HCEC 1CT (cell line): ENCODE measurements at regions not wholly inside any gene's neighbourhood (a gene's known extent, or its start where the extent isn't known, plus 50 kb on each side); places are given as distances from the start of the nearest gene placed in this dataset.

Source experiments
- DNase-seq: peaks from one replicate; pipeline ENCODE4 v3.0.0-alpha.2; 2017

GRCh38 chr2:183284606-183285005 lies 160.4 kb downstream of the NUP35 start:
- DNase-seq, result peak; percentile 95

- peak; percentile 34 for DNase-seq
These were observed 167.2 kb downstream of the NUP35 start for GRCh38 chr2:183291436-183291835.

- DNase-seq, result no peak
These were observed 167.8 kb downstream of the NUP35 start for GRCh38 chr2:183292028-183292427.

- DNase-seq, result no peak
These were observed 215.1 kb downstream of the NUP35 start for GRCh38 chr2:183339311-183339710.

- no peak for DNase-seq
These were observed 216.8 kb downstream of the NUP35 start for GRCh38 chr2:183341057-183341456.

- DNase-seq, result no peak
These were observed 223.7 kb downstream of the NUP35 start for GRCh38 chr2:183347969-183348368.

- DNase-seq, result no peak
These were observed 224.2 kb downstream of the NUP35 start for GRCh38 chr2:183348492-183348891.

- DNase-seq, result no peak
These were observed 224.8 kb downstream of the NUP35 start for GRCh38 chr2:183349091-183349490.

- DNase-seq, result no peak
These were observed 235.6 kb downstream of the NUP35 start for GRCh38 chr2:183359867-183360266.

GRCh38 chr2:183371545-183371944 lies 247.3 kb downstream of the NUP35 start:
- no peak for DNase-seq

- DNase-seq, result peak; percentile 3
These were observed 251.6 kb downstream of the NUP35 start for GRCh38 chr2:183375821-183376220.

GRCh38 chr2:183383854-183384253 lies 259.6 kb downstream of the NUP35 start:
- DNase-seq, result no peak

- DNase-seq, result no peak
These were observed 265.4 kb downstream of the NUP35 start for GRCh38 chr2:183389546-183390080.

- no peak for DNase-seq
These were observed 265.9 kb downstream of the NUP35 start for GRCh38 chr2:183390109-183390508.

GRCh38 chr2:183404392-183404791 lies 280.1 kb downstream of the NUP35 start:
- DNase-seq, result no peak

- no peak for DNase-seq
These were observed 284.3 kb downstream of the NUP35 start for GRCh38 chr2:183408562-183408961.

- no peak for DNase-seq
These were observed 285.4 kb downstream of the NUP35 start for GRCh38 chr2:183409662-183410061.

- DNase-seq, result no peak
These were observed 292.5 kb downstream of the NUP35 start for GRCh38 chr2:183416753-183417152.

GRCh38 chr2:183426825-183427224 lies 302.6 kb downstream of the NUP35 start:
- no peak for DNase-seq

GRCh38 chr2:183427558-183427957 lies 303.3 kb downstream of the NUP35 start:
- no peak for DNase-seq

GRCh38 chr2:183428881-183429280 lies 304.6 kb downstream of the NUP35 start:
- DNase-seq, result no peak

- no peak for DNase-seq
These were observed 314.3 kb downstream of the NUP35 start for GRCh38 chr2:183438541-183438940.

- DNase-seq, result peak; percentile 57
These were observed 330.8 kb downstream of the NUP35 start for GRCh38 chr2:183455056-183455455.

GRCh38 chr2:183456177-183456576 lies 331.9 kb downstream of the NUP35 start:
- DNase-seq, result no peak

- no peak for DNase-seq
These were observed 334.2 kb downstream of the NUP35 start for GRCh38 chr2:183458460-183458859.

GRCh38 chr2:183459466-183459865 lies 335.2 kb downstream of the NUP35 start:
- no peak for DNase-seq
